OCI-LY7 (cell line): ENCODE measurements at regions not wholly inside any gene's neighbourhood (a gene's known extent, or its start where the extent isn't known, plus 50 kb on each side); places are given as distances from the start of the nearest gene placed in this dataset.

Experiments used
- CTCF ChIP-seq: fragments of 200-600 bp; sonication (generic); conservative IDR thresholded peaks from 2 replicates; pipeline ENCODE4 v1.5.1; 2014; ENCODE audit warnings: mild to moderate bottlenecking, antibody characterized with exemption, low read length, moderate library complexity, mixed read lengths
- EZH2phosphoT487 ChIP-seq: fragments of 200-600 bp; sonication (generic); IDR thresholded peaks from 2 replicates; pipeline ENCODE4 v1.6.1; 2018; ENCODE audit warnings: low read depth, borderline replicate concordance, mild to moderate bottlenecking, mixed run types, antibody characterized with exemption, low read length, moderate library complexity, mixed read lengths

GRCh38 chr2:120429586-120430500 is 83.9 kb downstream of the INHBB start:
- no peak for TF ChIP-seq CTCF
- TF ChIP-seq EZH2phosphoT487 = no peak
